Keratinocyte (primary cell): ENCODE measurements at regions not wholly inside any gene's neighbourhood (a gene's known extent, or its start where the extent isn't known, plus 50 kb on each side); places are given as distances from the start of the nearest gene placed in this dataset.

Source experiments
- DNase-seq: peaks from one replicate; pipeline ENCODE4 v3.0.0-alpha.2; 2011; ENCODE audit warnings: low read depth, missing footprints, low spot score
- FAIRE-seq: peaks from 2 replicates; lab custom pipeline; 2011; peaks lifted over from hg19 to GRCh38; lab: Jason Lieb, UNC
- H2AFZ ChIP-seq: 2 replicates; pipeline ENCODE4 v1.6.0; 2012; ENCODE audit warnings: low read length, control low read depth, inconsistent platforms; ENCODE audit not compliant: control insufficient read depth
- H3K27ac ChIP-seq: 2 replicates; pipeline ENCODE4 v1.5.1; 2011; ENCODE audit warnings: low read length; ENCODE audit not compliant: control insufficient read depth, insufficient read depth
- H3K27me3 ChIP-seq: 3 replicates; pipeline ENCODE4 v1.6.0; 2011; ENCODE audit warnings: low read length; ENCODE audit not compliant: control insufficient read depth, insufficient read depth; ENCODE audit errors: extremely low read depth
- H3K36me3 ChIP-seq, 2 experiments: 2 replicates in 1 of 2; 3 replicates in 1 of 2; pipeline ENCODE4 v1.5.1; 2011; ENCODE audit warnings: low read length in 2 of 2, mild to moderate bottlenecking in 1 of 2; ENCODE audit not compliant: control insufficient read depth in 2 of 2, insufficient read depth in 2 of 2; ENCODE audit errors: extremely low read depth in 1 of 2
- H3K4me1 ChIP-seq: 3 replicates; pipeline ENCODE4 v1.5.1; 2011; ENCODE audit warnings: low read length; ENCODE audit not compliant: control insufficient read depth, insufficient read depth; ENCODE audit errors: extremely low read depth
- H3K4me2 ChIP-seq: 3 replicates; pipeline ENCODE4 v1.6.0; 2011; ENCODE audit warnings: low read depth, low read length; ENCODE audit not compliant: control insufficient read depth, insufficient read depth; ENCODE audit errors: extremely low read depth
- H3K4me3 ChIP-seq, 3 experiments: fragments of 200-600 bp in 1 of 3; sonication (generic) in 1 of 3; 2 replicates in 2 of 3; 3 replicates in 1 of 3; pipeline ENCODE4 v1.5.1; 2011 to 2016; ENCODE audit warnings: low read length in 3 of 3, mild to moderate bottlenecking in 3 of 3, control low read depth in 2 of 3, inconsistent platforms in 1 of 3, low read depth in 1 of 3, mixed read lengths in 1 of 3, mixed run types in 1 of 3, moderate library complexity in 1 of 3; ENCODE audit not compliant: control insufficient read depth in 2 of 3, insufficient read depth in 2 of 3; ENCODE audit errors: extremely low read depth in 1 of 3
- H3K79me2 ChIP-seq: 2 replicates; pipeline ENCODE4 v1.6.0; 2012; ENCODE audit warnings: low read length; ENCODE audit not compliant: control insufficient read depth, insufficient read depth
- H3K9ac ChIP-seq: 3 replicates; pipeline ENCODE4 v1.6.0; 2011; ENCODE audit warnings: low read length; ENCODE audit not compliant: control insufficient read depth, insufficient read depth; ENCODE audit errors: extremely low read depth
- H3K9me1 ChIP-seq: 3 replicates; pipeline ENCODE4 v1.6.0; 2011; ENCODE audit warnings: low read length; ENCODE audit not compliant: control insufficient read depth, insufficient read depth; ENCODE audit errors: extremely low read depth
- H3K9me3 ChIP-seq: 2 replicates; pipeline ENCODE4 v1.5.1; 2012; ENCODE audit warnings: low read depth, low read length; ENCODE audit not compliant: control insufficient read depth
- H4K20me1 ChIP-seq: 3 replicates; pipeline ENCODE4 v1.6.0; 2011; ENCODE audit warnings: low read length; ENCODE audit not compliant: control insufficient read depth, insufficient read depth; ENCODE audit errors: extremely low read depth
- CTCF ChIP-seq, 3 experiments: IDR thresholded peaks in 1 of 3; conservative IDR thresholded peaks in 1 of 3; optimal IDR thresholded peaks in 1 of 3; 2 replicates in 2 of 3; 3 replicates in 1 of 3; pipeline versions ENCODE3 to v1.5.1; 2011; ENCODE audit warnings: low read length in 3 of 3, mild to moderate bottlenecking in 3 of 3, moderate library complexity in 2 of 3, control low read depth in 1 of 3, inconsistent platforms in 1 of 3; ENCODE audit not compliant: insufficient read depth in 2 of 3; ENCODE audit errors: extremely low read depth in 1 of 3
- EZH2 ChIP-seq: IDR thresholded peaks from one replicate; pipeline ENCODE4 v1.6.1; 2012; ENCODE audit warnings: inconsistent platforms, mild to moderate bottlenecking, low read length, moderate library complexity
- dilution Hi-C: fragments of 300-500 bp; cut with MboI; formaldehyde crosslinking; loops from one replicate; pipeline ENCODE4 v1.7.0; 2020; ENCODE audit warnings: low sequenced_read_pairs; ENCODE audit not compliant: extremely low pct_ligation_motif_present

- no peak overlapping the region for H3K4me3 ChIP-seq
- H3K79me2 ChIP-seq, result no peaks in the 10 kb centered on the region
- TF ChIP-seq CTCF (optimal IDR thresholded peaks at IDR 0.05 in 1 of 3, IDR thresholded peaks at IDR 0.05 in 1 of 3, conservative IDR thresholded peaks at IDR 0.05 in 1 of 3; ENCODE audit: extremely low read depth in 1 of 3, insufficient read depth in 2 of 3, low read length in 3 of 3) (no peak), EZH2 (no peak)
- no peaks in the 10 kb centered on the region for H3K4me1 ChIP-seq
- no peak overlapping the region for H3K9ac ChIP-seq
- dilution Hi-C loops, result no loop called here
- no peak for DNase-seq
- no peaks in the 10 kb centered on the region for H3K36me3 ChIP-seq
- H3K9me1 ChIP-seq, result no peaks in the 10 kb centered on the region
- no peak overlapping the region for H3K4me2 ChIP-seq
- H3K27me3 ChIP-seq, result no peaks in the 10 kb centered on the region
- H3K27ac ChIP-seq, result no peak overlapping the region
- H4K20me1 ChIP-seq, result no peaks in the 10 kb centered on the region
- FAIRE-seq, result no peak
- H3K9me3 ChIP-seq, result peaks cover 26% of the 10 kb centered on the region
- H2AFZ ChIP-seq, result no peak overlapping the region
Measured at GRCh38 chr1:2942410-2942809, 78.9 kb upstream of the ACTRT2 start.

GRCh38 chr1:2943686-2944260 lies 77.5 kb upstream of the ACTRT2 start:
- Histone ChIP-seq H3K9ac (no peak overlapping the region), H3K27ac (no peak overlapping the region), H4K20me1 (no peaks in the 10 kb centered on the region), H2AFZ (no peak overlapping the region), H3K4me3 (no peak overlapping the region), H3K4me2 (no peak overlapping the region), H3K9me1 (no peaks in the 10 kb centered on the region), H3K4me1 (no peaks in the 10 kb centered on the region), H3K9me3 (peaks cover 20% of the 10 kb centered on the region), H3K36me3 (no peaks in the 10 kb centered on the region), H3K27me3 (no peaks in the 10 kb centered on the region), H3K79me2 (no peaks in the 10 kb centered on the region)
- dilution Hi-C loops, result no loop called here
- TF ChIP-seq CTCF (optimal IDR thresholded peaks at IDR 0.05 in 1 of 3, IDR thresholded peaks at IDR 0.05 in 1 of 3, conservative IDR thresholded peaks at IDR 0.05 in 1 of 3; ENCODE audit: extremely low read depth in 1 of 3, insufficient read depth in 2 of 3, low read length in 3 of 3), result no peak
- FAIRE-seq (no peak), DNase-seq (no peak)
